A549 (cell line): ENCODE measurements at regions not wholly inside any gene's neighbourhood (a gene's known extent, or its start where the extent isn't known, plus 50 kb on each side); places are given as distances from the start of the nearest gene placed in this dataset.

Experiments
- ATAC-seq, 2 experiments: fragments of 200-7000 bp in 1 of 2; fragments of >200 bp in 1 of 2; cut with Nextera tagmentation in 1 of 2; cut with Tn5 transposase in 1 of 2; 3 replicates each; pipeline versions ENCODE4 v1.8.0 to v1.9.1; 2018 to 2020; ENCODE audit warnings: mild to moderate bottlenecking in 1 of 2, moderate library complexity in 1 of 2
- CTCF ChIA-PET: fragments of 300-600 bp; sonication (Branson Sonifier 250); formaldehyde crosslinking; extraction: SDS; loops from one replicate; lab custom pipeline; 2021; ENCODE audit warnings: antibody characterized with exemption, inconsistent platforms; lab: Yijun Ruan, JAX
- POLR2A ChIA-PET: fragments of 350-600 bp; formaldehyde crosslinking; extraction: SDS; loops from one replicate; lab custom pipeline; 2021; ENCODE audit warnings: antibody characterized with exemption, inconsistent platforms; lab: Yijun Ruan, JAX
- DNase-seq, 2 experiments: peaks; one replicate each; pipeline versions ENCODE4 v3.0.0 to v3.0.0-alpha.2; 2011 to 2016; ENCODE audit warnings: low read depth in 1 of 2, low spot score in 1 of 2
- FAIRE-seq: peaks from 2 replicates; lab custom pipeline; 2011; peaks lifted over from hg19 to GRCh38; lab: Jason Lieb, UNC
- H3K27ac ChIP-seq, 2 experiments: fragments of >200 bp; sonication (Bioruptor Twin); formaldehyde crosslinking; 3 replicates each; pipeline ENCODE4 v1.5.1; 2016 to 2017
- H3K4me1 ChIP-seq: fragments of >200 bp; sonication (Bioruptor Twin); formaldehyde crosslinking; 3 replicates; pipeline ENCODE4 v1.6.1; 2016
- H3K4me2 ChIP-seq: fragments of >200 bp; sonication (Bioruptor Twin); formaldehyde crosslinking; 3 replicates; pipeline ENCODE4 v1.6.1; 2016
- H3K4me3 ChIP-seq: fragments of >200 bp; sonication (Bioruptor Twin); formaldehyde crosslinking; 3 replicates; pipeline ENCODE4 v1.5.1; 2016
- H3K9me3 ChIP-seq: fragments of >200 bp; sonication (Bioruptor Twin); formaldehyde crosslinking; 3 replicates; pipeline ENCODE4 v1.6.1; 2016
- ATOH8 ChIP-seq: fragments of 250-450 bp; sonication (Bioruptor Pico); IDR thresholded peaks from 2 replicates; pipeline ENCODE4 v1.5.0; 2020; ENCODE audit warnings: low read depth, mild to moderate bottlenecking, moderate library complexity
- BCL3 ChIP-seq: fragments of >200 bp; sonication (Bioruptor Twin); formaldehyde crosslinking; IDR thresholded peaks from 3 replicates; pipeline ENCODE4 v1.6.1; 2016
- BHLHE40 ChIP-seq: IDR thresholded peaks from 2 replicates; pipeline ENCODE4 v1.6.1; 2012; ENCODE audit warnings: low read depth, low read length, inconsistent platforms
- CBX2 ChIP-seq: fragments of 200-600 bp; sonication (generic); IDR thresholded peaks from 2 replicates; pipeline ENCODE4 v1.6.1; 2016; ENCODE audit warnings: low read depth, mild to moderate bottlenecking, borderline replicate concordance
- CEBPB ChIP-seq, 2 experiments: fragments of >200 bp in 1 of 2; sonication (Bioruptor Twin) in 1 of 2; formaldehyde crosslinking in 1 of 2; IDR thresholded peaks; 2 replicates each; pipeline ENCODE4 v1.6.1; 2012 to 2016
- EHMT2 ChIP-seq: fragments of 200-600 bp; sonication (generic); IDR thresholded peaks from 2 replicates; pipeline ENCODE4 v1.6.1; 2016; ENCODE audit warnings: antibody characterized with exemption, low read depth, mild to moderate bottlenecking, moderate library complexity
- FOXS1 ChIP-seq: fragments of 250-450 bp; sonication (Bioruptor Pico); IDR thresholded peaks from 2 replicates; pipeline ENCODE4 v1.5.0; 2020; ENCODE audit warnings: mild to moderate bottlenecking, moderate library complexity
- GATA3 ChIP-seq: IDR thresholded peaks from 2 replicates; pipeline ENCODE4 v1.6.1; 2012; ENCODE audit warnings: borderline replicate concordance
- HDAC2 ChIP-seq: fragments of 200-600 bp; sonication (generic); IDR thresholded peaks from 2 replicates; pipeline ENCODE4 v1.6.1; 2016
- HOXB13 ChIP-seq: fragments of 250-450 bp; sonication (Bioruptor Pico); IDR thresholded peaks from 2 replicates; pipeline ENCODE4 v1.5.0; 2020; ENCODE audit warnings: low read depth, mild to moderate bottlenecking, moderate library complexity
- JUN ChIP-seq, 2 experiments: fragments of >200 bp; sonication (Bioruptor Twin); formaldehyde crosslinking; IDR thresholded peaks; 2 replicates in 1 of 2; 3 replicates in 1 of 2; pipeline ENCODE4 v1.6.1; 2016 to 2017
- JUNB ChIP-seq: fragments of >200 bp; sonication (Bioruptor Twin); formaldehyde crosslinking; IDR thresholded peaks from 2 replicates; pipeline ENCODE4 v1.6.1; 2016
- MYC ChIP-seq: IDR thresholded peaks from 2 replicates; pipeline ENCODE4 v1.6.1; 2012; ENCODE audit warnings: mild to moderate bottlenecking, inconsistent platforms, low read length, improper control_type of control experiment, borderline replicate concordance
- POLR2AphosphoS2 ChIP-seq: conservative IDR thresholded peaks from 2 replicates; pipeline ENCODE4 v1.6.1; 2012; ENCODE audit warnings: low read length, improper control_type of control experiment, inconsistent platforms
- RAD21 ChIP-seq, 2 experiments: fragments of >200 bp in 1 of 2; sonication (Bioruptor Twin) in 1 of 2; formaldehyde crosslinking in 1 of 2; IDR thresholded peaks in 1 of 2; conservative IDR thresholded peaks in 1 of 2; 2 replicates in 1 of 2; 3 replicates in 1 of 2; pipeline ENCODE4 v1.6.1; 2012 to 2018; ENCODE audit warnings: inconsistent platforms in 1 of 2
- REST ChIP-seq: fragments of 200-600 bp; sonication (generic); IDR thresholded peaks from 2 replicates; pipeline ENCODE4 v1.6.1; 2016; ENCODE audit warnings: antibody characterized with exemption, mild to moderate bottlenecking, moderate library complexity
- SMC3 ChIP-seq: fragments of >200 bp; sonication (Bioruptor Twin); formaldehyde crosslinking; IDR thresholded peaks from 3 replicates; pipeline ENCODE4 v1.6.1; 2018; ENCODE audit warnings: inconsistent platforms
- TFCP2L1 ChIP-seq: fragments of 250-450 bp; sonication (Bioruptor Pico); IDR thresholded peaks from 2 replicates; pipeline ENCODE4 v1.5.0; 2021; ENCODE audit warnings: mild to moderate bottlenecking
- WGBS: methylation state at CpG from one replicate; pipeline ENCODE4 v1.1.6; 2017; ENCODE audit errors: missing lambda C conversion rate; 5-methylcytosine and 5-hydroxymethylcytosine counted together
- TF ChIP-seq, protein P1 (sequence below): fragments of 150-350 bp; IDR thresholded peaks from 2 replicates; pipeline ENCODE4 v1.6.1; 2014; ENCODE audit warnings: low read depth, mild to moderate bottlenecking, low read length

DNA sequence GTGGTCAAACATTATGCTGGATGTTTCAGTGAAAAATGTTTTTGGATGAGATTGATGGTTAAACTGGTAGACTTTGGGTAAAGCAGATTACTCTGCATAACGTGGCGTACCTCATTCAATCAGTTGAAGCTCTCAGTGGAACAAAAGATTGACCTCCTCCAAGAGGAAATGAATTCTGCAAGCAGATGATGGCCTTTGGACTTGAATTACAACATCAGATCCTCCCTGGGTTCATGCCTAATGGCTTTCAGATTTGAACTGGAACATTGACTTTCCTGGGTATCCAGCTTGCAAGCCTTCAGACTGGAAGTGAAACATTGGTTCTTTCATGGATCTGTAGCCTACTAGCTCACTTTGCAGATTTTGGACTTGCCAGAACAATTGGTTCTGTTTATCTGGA, 169.3 kb upstream of the MALRD1 start:
- Histone ChIP-seq H3K4me2 (no peak overlapping the region), H3K4me1 (no peaks in the 10 kb centered on the region), H3K9me3 (no peaks in the 10 kb centered on the region), H3K27ac (no peak overlapping the region), H3K4me3 (no peak overlapping the region)
- no peak for DNase-seq
- ChIA-PET POLR2A (no interaction called here), CTCF (interaction anchor here (0.8 kb wide), 1 partner anchor 14 kb away, joined by 3 read pairs; no protein-coding TSS in a partner anchor)
- TF ChIP-seq GATA3: no peak
- TF ChIP-seq, protein P1, sequence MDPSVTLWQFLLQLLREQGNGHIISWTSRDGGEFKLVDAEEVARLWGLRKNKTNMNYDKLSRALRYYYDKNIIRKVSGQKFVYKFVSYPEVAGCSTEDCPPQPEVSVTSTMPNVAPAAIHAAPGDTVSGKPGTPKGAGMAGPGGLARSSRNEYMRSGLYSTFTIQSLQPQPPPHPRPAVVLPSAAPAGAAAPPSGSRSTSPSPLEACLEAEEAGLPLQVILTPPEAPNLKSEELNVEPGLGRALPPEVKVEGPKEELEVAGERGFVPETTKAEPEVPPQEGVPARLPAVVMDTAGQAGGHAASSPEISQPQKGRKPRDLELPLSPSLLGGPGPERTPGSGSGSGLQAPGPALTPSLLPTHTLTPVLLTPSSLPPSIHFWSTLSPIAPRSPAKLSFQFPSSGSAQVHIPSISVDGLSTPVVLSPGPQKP: no peak
- TF ChIP-seq CBX2: no peak
- TF ChIP-seq MYC: no peak
- TF ChIP-seq REST: no peak
- TF ChIP-seq HDAC2: no peak
- no peak for TF ChIP-seq HOXB13 (CRISPR knock-in tag)
- TF ChIP-seq ATOH8 (CRISPR knock-in tag): no peak
- no peak for TF ChIP-seq RAD21 (conservative IDR thresholded peaks at IDR 0.05 in 1 of 2, IDR thresholded peaks at IDR 0.05 in 1 of 2)
- TF ChIP-seq TFCP2L1 (CRISPR knock-in tag): no peak
- TF ChIP-seq FOXS1 (CRISPR knock-in tag): no peak
- no peak for TF ChIP-seq EHMT2
- TF ChIP-seq BHLHE40: no peak
- no peak for TF ChIP-seq POLR2AphosphoS2
- no peak for TF ChIP-seq BCL3
- TF ChIP-seq JUN (IDR thresholded peaks at IDR 0.05): no peak
- no peak for TF ChIP-seq SMC3
- TF ChIP-seq JUNB: no peak
- no peak for FAIRE-seq
- WGBS: 35% methylated on average over 2 of the region's 2 CpGs
- ATAC-seq: no peak

GRCh38 chr10:18880530-18880929, 168.1 kb upstream of the MALRD1 start:
- no peaks in the 10 kb centered on the region for H3K4me1 ChIP-seq
- no peak for FAIRE-seq
- no peaks in the 10 kb centered on the region for H3K9me3 ChIP-seq
- TF ChIP-seq JUN (IDR thresholded peaks at IDR 0.05) (no peak), CEBPB (IDR thresholded peaks at IDR 0.05) (peak in 1 of 2 experiments; percentile 33; a peak in 1 of 4 replicates)
- peak; percentile 71 to 83; a peak in 5 of 6 replicates for ATAC-seq
- H3K4me2 ChIP-seq: peak overlapping the region; percentile 60
- peak in 1 of 2 experiments; percentile 34 for DNase-seq
- POLR2A ChIA-PET: no interaction called here
- peak overlapping the region; percentile 33; the same call in 2 of the 3 replicates for H3K4me3 ChIP-seq
- CTCF ChIA-PET: no interaction called here
- H3K27ac ChIP-seq: no peak overlapping the region
- 32% methylated on average over 15 of the region's 16 CpGs for WGBS
